Right lobe of liver (tissue), 4 donors: ENCODE measurements at regions not wholly inside any gene's neighbourhood (a gene's known extent, or its start where the extent isn't known, plus 50 kb on each side); places are given as distances from the start of the nearest gene placed in this dataset.

Source experiments
- CTCF ChIP-seq, 4 donors: fragments of 200-600 bp in 3 of 4; fragments of 450-650 bp in 1 of 4; IDR thresholded peaks; one replicate each; pipeline versions ENCODE4 v1.5.1 to v1.8.0; 2016 to 2022; ENCODE audit warnings: antibody characterized with exemption in 4 of 4, mild to moderate bottlenecking in 2 of 4
- POLR2A ChIP-seq: fragments of 450-650 bp; IDR thresholded peaks from one replicate; pipeline ENCODE4 v1.6.1; 2017; ENCODE audit warnings: antibody characterized with exemption, mild to moderate bottlenecking
- donor health status: DM: no; HTN: no; CAD: no.
- donor health status: DM: no; HTN: no; CAD: no.
- donor health status: DM: no; HTN: yes; CAD: no.

DNA sequence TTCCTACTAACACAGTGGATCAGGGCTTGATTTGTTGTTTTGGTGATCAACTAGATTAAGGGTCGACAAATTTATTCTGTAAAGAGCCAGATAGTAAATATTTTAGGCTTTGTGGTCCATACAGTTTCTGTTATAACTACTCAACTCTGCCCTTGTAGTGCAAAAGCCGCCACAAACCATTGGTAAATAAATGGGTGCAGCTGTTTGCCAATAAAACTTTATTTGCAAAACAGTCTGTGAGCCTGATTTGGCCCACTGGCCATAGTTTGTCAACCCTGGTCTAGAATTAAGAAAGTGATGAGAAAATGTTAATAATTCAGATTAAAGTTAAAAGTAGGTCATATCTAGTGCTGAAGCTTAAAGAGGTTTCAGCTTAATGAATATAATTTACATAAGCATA lies 84.0 kb upstream of the TRIM2 start:
- no peak for TF ChIP-seq CTCF (IDR thresholded peaks at IDR 0.05)
- no peak for TF ChIP-seq POLR2A
